ENCODE measurements at regions not wholly inside any gene's neighbourhood (a gene's known extent, or its start where the extent isn't known, plus 50 kb on each side); places are given as distances from the start of the nearest gene placed in this dataset.

- Histone ChIP-seq H3K79me2 (ENCODE audit: insufficient read depth, low read length) (no peaks in the 10 kb centered on the region), H3K4ac (ENCODE audit: low read depth, low read length) (no peak overlapping the region), H3K23me2 (ENCODE audit: insufficient read length, low read depth, low read length, poor library complexity, severe bottlenecking) (no peaks in the 10 kb centered on the region), H4K20me1 (ENCODE audit: control insufficient read depth, insufficient read depth, insufficient read length) (no peaks in the 10 kb centered on the region), H2AK5ac (ENCODE audit: insufficient read length, low read length) (no peak overlapping the region), H3K56ac (ENCODE audit: insufficient read length, low read depth, low read length) (no peak overlapping the region), H3K4me1 (ENCODE audit: insufficient read depth, low read length) (no peaks in the 10 kb centered on the region), H3K23ac (ENCODE audit: insufficient read length, low read depth, low read length) (no peak overlapping the region), H3K18ac (ENCODE audit: insufficient read length, low read depth, low read length) (no peak overlapping the region), H4K8ac (replicated peaks; ENCODE audit: insufficient read length, low read depth, low read length) (no peak overlapping the region), H4K91ac (ENCODE audit: insufficient read length, low read depth, low read length) (no peak overlapping the region), H3K9me3 (ENCODE audit: control insufficient read depth, low read depth, low read length) (no peaks in the 10 kb centered on the region), H2BK20ac (ENCODE audit: low read depth, low read length, poor library complexity, severe bottlenecking) (no peak overlapping the region), H2BK15ac (ENCODE audit: low read depth, low read length) (no peak overlapping the region), H4K5ac (ENCODE audit: insufficient read length, low read depth, low read length) (no peak overlapping the region), H3K27me3 (ENCODE audit: insufficient read depth, low read length) (no peaks in the 10 kb centered on the region), H2AFZ (ENCODE audit: low read length) (no peak overlapping the region), H2BK5ac (ENCODE audit: insufficient read length, low read length) (no peak overlapping the region), H3K9ac (ENCODE audit: extremely low read depth, insufficient read length, low read length) (no peak overlapping the region), H2BK12ac (ENCODE audit: insufficient read length, low read depth, low read length) (no peak overlapping the region), H2BK120ac (ENCODE audit: low read depth, low read length, poor library complexity, severe bottlenecking) (no peak overlapping the region), H3T11ph (ENCODE audit: low read length) (no peak overlapping the region), H3K4me2 (ENCODE audit: insufficient read depth, insufficient read length, low read length) (no peak overlapping the region), H3K14ac (ENCODE audit: insufficient read depth, low read length) (no peak overlapping the region), H3K27ac (ENCODE audit: insufficient read length, low read depth, low read length) (no peak overlapping the region), H3K79me1 (ENCODE audit: insufficient read depth, low read depth, low read length, poor library complexity, severe bottlenecking) (no peaks in the 10 kb centered on the region)
- H3K27me3 Mint-ChIP-seq (ENCODE audit: low read depth) = peaks cover 6% of the 10 kb centered on the region
- WGBS (ENCODE audit: extremely low coverage, insufficient read length, low lambda C conversion rate) = no CpG with 5 or more reads among the region's 9 CpGs
- no peak for DNase-seq
- TF ChIP-seq CTCF (conservative IDR thresholded peaks at IDR 0.05) = no peak
- H3K4me1 Mint-ChIP-seq = peaks cover 0 to 3% of the 10 kb centered on the region in 2 experiments; a peak in 3 of 4 replicates
- no peak overlapping the region; a peak in 1 of 7 replicates for H3K27ac Mint-ChIP-seq
- peaks cover 0 to 3% (median 0%) of the 10 kb centered on the region in 3 experiments; a peak in 2 of 7 replicates for H3K36me3 Mint-ChIP-seq (ENCODE audit: insufficient read depth in 1 of 3, low read depth in 3 of 3)
- H3K4me3 Mint-ChIP-seq = no peak overlapping the region
- H3K9me3 Mint-ChIP-seq = peaks cover 0 to 7% of the 10 kb centered on the region in 2 experiments; a peak in 4 of 5 replicates
Observed at GRCh38 chr10:130964771-130965170, 346.8 kb downstream of the TCERG1L start.

Data from H9 (cell line).